ENCODE measurements at regions not wholly inside any gene's neighbourhood (a gene's known extent, or its start where the extent isn't known, plus 50 kb on each side); places are given as distances from the start of the nearest gene placed in this dataset.

DNA sequence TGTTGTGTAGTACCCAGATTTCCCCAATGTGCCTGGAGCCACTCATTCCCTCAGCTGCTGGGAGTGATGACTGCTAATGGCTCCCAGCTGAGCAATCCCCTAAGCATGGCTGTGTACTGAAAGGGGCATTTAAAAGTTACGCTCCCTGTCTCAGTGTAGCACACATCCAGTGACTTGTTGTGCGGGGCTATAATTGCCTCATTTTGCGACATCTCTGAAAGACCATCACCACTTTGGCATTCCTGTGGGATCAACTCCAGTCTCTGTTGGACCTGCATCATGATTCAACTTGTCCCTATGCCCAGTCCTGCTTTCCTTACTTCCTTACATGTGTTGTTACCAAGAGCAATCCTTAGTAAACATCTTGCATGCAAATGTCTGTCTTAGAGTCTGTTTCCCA, 201.2 kb upstream of the MPDZ start (continued):
- TF ChIP-seq, protein P1, sequence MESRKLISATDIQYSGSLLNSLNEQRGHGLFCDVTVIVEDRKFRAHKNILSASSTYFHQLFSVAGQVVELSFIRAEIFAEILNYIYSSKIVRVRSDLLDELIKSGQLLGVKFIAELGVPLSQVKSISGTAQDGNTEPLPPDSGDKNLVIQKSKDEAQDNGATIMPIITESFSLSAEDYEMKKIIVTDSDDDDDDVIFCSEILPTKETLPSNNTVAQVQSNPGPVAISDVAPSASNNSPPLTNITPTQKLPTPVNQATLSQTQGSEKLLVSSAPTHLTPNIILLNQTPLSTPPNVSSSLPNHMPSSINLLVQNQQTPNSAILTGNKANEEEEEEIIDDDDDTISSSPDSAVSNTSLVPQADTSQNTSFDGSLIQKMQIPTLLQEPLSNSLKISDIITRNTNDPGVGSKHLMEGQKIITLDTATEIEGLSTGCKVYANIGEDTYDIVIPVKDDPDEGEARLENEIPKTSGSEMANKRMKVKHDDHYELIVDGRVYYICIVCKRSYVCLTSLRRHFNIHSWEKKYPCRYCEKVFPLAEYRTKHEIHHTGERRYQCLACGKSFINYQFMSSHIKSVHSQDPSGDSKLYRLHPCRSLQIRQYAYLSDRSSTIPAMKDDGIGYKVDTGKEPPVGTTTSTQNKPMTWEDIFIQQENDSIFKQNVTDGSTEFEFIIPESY (IDR thresholded peaks at IDR 0.05) = no peak
- TF ChIP-seq, protein P2, sequence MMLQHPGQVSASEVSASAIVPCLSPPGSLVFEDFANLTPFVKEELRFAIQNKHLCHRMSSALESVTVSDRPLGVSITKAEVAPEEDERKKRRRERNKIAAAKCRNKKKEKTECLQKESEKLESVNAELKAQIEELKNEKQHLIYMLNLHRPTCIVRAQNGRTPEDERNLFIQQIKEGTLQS (IDR thresholded peaks at IDR 0.05) = no peak
- TF ChIP-seq HNF4G (IDR thresholded peaks at IDR 0.05) (no peak), NR2F2 (IDR thresholded peaks at IDR 0.05) (no peak), JUND (IDR thresholded peaks at IDR 0.05) (no peak), HNF4A (conservative IDR thresholded peaks at IDR 0.05) (no peak), RXRA (IDR thresholded peaks at IDR 0.05) (no peak), EGR1 (IDR thresholded peaks at IDR 0.05; ENCODE audit: low read depth in 2 of 2) (no peak), FOXA1 (IDR thresholded peaks at IDR 0.05) (no peak)
- TF ChIP-seq, protein P3, sequence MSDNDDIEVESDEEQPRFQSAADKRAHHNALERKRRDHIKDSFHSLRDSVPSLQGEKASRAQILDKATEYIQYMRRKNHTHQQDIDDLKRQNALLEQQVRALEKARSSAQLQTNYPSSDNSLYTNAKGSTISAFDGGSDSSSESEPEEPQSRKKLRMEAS (IDR thresholded peaks at IDR 0.05) = no peak

DNA sequence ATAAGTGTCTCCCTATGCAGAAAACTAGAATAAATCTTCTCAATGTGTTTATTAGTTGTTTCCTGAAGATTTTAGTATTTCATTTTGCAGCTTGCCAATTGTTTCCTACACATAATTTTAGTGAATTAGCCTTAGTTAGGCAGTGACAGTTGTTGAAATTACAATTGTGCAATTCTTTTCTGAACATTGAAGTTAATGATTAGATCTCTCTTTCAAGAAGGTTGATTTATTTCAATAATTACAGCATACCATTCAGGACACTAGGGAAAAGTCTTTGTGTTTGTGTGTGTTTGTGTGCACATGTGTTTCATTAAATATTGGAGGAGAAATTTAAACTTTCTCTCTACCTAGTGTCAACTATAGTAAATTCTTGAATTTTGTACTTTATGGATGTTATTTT, 199.6 kb upstream of the MPDZ start:
- no peaks in the 10 kb centered on the region for H3K4me1 ChIP-seq (ENCODE audit: control insufficient read depth in 4 of 4, insufficient read depth in 4 of 4, low read length in 3 of 4)
- no peak for TF ChIP-seq RAD21 (IDR thresholded peaks at IDR 0.05)
- TF ChIP-seq HNF4G (IDR thresholded peaks at IDR 0.05) = no peak
- TF ChIP-seq FOXA1 (IDR thresholded peaks at IDR 0.05) = no peak
- no peak for TF ChIP-seq RXRA (IDR thresholded peaks at IDR 0.05)
- TF ChIP-seq, protein P2 (IDR thresholded peaks at IDR 0.05) = no peak
- TF ChIP-seq TAF1 (conservative IDR thresholded peaks at IDR 0.05) = no peak
- TF ChIP-seq, protein P4, sequence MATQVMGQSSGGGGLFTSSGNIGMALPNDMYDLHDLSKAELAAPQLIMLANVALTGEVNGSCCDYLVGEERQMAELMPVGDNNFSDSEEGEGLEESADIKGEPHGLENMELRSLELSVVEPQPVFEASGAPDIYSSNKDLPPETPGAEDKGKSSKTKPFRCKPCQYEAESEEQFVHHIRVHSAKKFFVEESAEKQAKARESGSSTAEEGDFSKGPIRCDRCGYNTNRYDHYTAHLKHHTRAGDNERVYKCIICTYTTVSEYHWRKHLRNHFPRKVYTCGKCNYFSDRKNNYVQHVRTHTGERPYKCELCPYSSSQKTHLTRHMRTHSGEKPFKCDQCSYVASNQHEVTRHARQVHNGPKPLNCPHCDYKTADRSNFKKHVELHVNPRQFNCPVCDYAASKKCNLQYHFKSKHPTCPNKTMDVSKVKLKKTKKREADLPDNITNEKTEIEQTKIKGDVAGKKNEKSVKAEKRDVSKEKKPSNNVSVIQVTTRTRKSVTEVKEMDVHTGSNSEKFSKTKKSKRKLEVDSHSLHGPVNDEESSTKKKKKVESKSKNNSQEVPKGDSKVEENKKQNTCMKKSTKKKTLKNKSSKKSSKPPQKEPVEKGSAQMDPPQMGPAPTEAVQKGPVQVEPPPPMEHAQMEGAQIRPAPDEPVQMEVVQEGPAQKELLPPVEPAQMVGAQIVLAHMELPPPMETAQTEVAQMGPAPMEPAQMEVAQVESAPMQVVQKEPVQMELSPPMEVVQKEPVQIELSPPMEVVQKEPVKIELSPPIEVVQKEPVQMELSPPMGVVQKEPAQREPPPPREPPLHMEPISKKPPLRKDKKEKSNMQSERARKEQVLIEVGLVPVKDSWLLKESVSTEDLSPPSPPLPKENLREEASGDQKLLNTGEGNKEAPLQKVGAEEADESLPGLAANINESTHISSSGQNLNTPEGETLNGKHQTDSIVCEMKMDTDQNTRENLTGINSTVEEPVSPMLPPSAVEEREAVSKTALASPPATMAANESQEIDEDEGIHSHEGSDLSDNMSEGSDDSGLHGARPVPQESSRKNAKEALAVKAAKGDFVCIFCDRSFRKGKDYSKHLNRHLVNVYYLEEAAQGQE (IDR thresholded peaks at IDR 0.05) = no peak
- no peak for TF ChIP-seq GABPA (IDR thresholded peaks at IDR 0.05 in 1 of 2, conservative IDR thresholded peaks at IDR 0.05 in 1 of 2)
- no peak for TF ChIP-seq EGR1 (IDR thresholded peaks at IDR 0.05; ENCODE audit: low read depth in 2 of 2)
- TF ChIP-seq HNF4A (conservative IDR thresholded peaks at IDR 0.05) = no peak
- TF ChIP-seq, protein P5, sequence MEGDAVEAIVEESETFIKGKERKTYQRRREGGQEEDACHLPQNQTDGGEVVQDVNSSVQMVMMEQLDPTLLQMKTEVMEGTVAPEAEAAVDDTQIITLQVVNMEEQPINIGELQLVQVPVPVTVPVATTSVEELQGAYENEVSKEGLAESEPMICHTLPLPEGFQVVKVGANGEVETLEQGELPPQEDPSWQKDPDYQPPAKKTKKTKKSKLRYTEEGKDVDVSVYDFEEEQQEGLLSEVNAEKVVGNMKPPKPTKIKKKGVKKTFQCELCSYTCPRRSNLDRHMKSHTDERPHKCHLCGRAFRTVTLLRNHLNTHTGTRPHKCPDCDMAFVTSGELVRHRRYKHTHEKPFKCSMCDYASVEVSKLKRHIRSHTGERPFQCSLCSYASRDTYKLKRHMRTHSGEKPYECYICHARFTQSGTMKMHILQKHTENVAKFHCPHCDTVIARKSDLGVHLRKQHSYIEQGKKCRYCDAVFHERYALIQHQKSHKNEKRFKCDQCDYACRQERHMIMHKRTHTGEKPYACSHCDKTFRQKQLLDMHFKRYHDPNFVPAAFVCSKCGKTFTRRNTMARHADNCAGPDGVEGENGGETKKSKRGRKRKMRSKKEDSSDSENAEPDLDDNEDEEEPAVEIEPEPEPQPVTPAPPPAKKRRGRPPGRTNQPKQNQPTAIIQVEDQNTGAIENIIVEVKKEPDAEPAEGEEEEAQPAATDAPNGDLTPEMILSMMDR (IDR thresholded peaks at IDR 0.05; ENCODE audit: low read depth, low read length, missing input control) = no peak
- no peak for TF ChIP-seq JUND (IDR thresholded peaks at IDR 0.05)
- TF ChIP-seq, protein P3 (IDR thresholded peaks at IDR 0.05) = no peak
- TF ChIP-seq NR2F2 (IDR thresholded peaks at IDR 0.05) = no peak
- TF ChIP-seq FOXA2 (IDR thresholded peaks at IDR 0.05) = no peak
- H3K9me3 ChIP-seq (ENCODE audit: control insufficient read depth in 4 of 4, low read length in 3 of 4) = peaks cover 0 to 10% (median 3%) of the 10 kb centered on the region in 4 donors
- peaks cover 0 to 4% (median 0%) of the 10 kb centered on the region in 4 donors for H3K27me3 ChIP-seq (ENCODE audit: control insufficient read depth in 4 of 4, insufficient read depth in 4 of 4, low read length in 3 of 4)
- DNase-seq (ENCODE audit: low spot score) = no peak
- H3K36me3 ChIP-seq (ENCODE audit: control insufficient read depth in 4 of 4, insufficient read depth in 3 of 4, low read depth in 1 of 4, low read length in 3 of 4) = no peaks in the 10 kb centered on the region
- H3K9ac ChIP-seq (ENCODE audit: low read depth in 1 of 2, low read length in 2 of 2) = no peak overlapping the region
- no peak overlapping the region for H3K4me3 ChIP-seq (ENCODE audit: low read depth in 1 of 3, low read length in 3 of 3)
- H3K27ac ChIP-seq (ENCODE audit: low read depth in 1 of 2, low read length in 2 of 2) = no peak overlapping the region
